ENCODE measurements at regions not wholly inside any gene's neighbourhood (a gene's known extent, or its start where the extent isn't known, plus 50 kb on each side); places are given as distances from the start of the nearest gene placed in this dataset.

DNA sequence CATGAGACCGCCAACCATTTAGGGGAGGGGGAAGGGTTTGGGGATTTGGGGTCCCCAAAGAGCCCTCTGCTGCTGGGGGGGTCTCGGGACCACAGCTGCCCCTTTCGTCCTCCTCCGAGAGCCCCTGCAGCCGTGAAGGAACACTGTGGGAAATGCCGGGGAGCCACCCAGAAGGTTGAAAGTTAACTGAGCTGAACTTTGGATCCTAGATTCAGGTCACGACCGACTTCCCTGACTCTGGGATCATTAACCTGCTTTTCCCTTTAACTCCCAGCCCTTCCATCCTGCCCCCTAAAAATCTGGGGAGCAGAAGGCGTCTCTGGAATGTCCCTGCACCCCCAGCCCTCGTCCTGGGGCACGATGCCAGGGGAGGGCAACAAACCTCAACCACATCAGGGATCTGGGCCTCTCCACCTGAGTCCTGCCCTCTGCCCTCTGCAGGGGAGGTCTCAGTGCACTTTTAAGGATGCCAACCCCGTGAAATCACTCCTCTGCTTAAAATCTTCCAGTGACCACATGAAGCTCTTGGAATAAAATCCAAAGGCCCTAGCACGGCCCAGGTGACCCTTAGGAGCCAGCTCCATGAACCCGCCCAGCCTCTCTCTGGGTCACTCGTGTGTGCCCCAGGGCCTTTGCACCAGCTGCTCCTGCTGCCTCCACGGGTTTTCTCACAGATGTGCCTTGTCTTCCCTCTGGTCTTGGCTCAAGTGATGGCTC, 95.0 kb downstream of the RFLNA start:
- H3K27me3 ChIP-seq (ENCODE audit: insufficient read depth, low read length), result no peaks in the 10 kb centered on the region
- H3K79me2 ChIP-seq (ENCODE audit: insufficient read depth, low read length), result no peaks in the 10 kb centered on the region
- H3K4me1 ChIP-seq (ENCODE audit: insufficient read depth, low read length, severe bottlenecking), result peaks cover 64% of the 10 kb centered on the region
- no peak for TF ChIP-seq CTCF (IDR thresholded peaks at IDR 0.05; ENCODE audit: low read length)
- no peaks in the 10 kb centered on the region for H3K9me2 ChIP-seq (ENCODE audit: low read depth, low read length)
- H3K9me3 ChIP-seq (ENCODE audit: low read length), result no peaks in the 10 kb centered on the region
- peaks cover 7% of the 10 kb centered on the region; the same call in 1 of the 2 replicates for H3F3A ChIP-seq (ENCODE audit: insufficient read depth, low read length)
- H3K4me2 ChIP-seq (ENCODE audit: low read length), result peak overlapping the region; percentile 74
- no peaks in the 10 kb centered on the region for H3K36me3 ChIP-seq (ENCODE audit: insufficient read depth, low read length)
- H2AFZ ChIP-seq (ENCODE audit: low read length), result no peak overlapping the region
- H3K9ac ChIP-seq (ENCODE audit: low read length), result peak overlapping the region; percentile 70; the same call in 1 of the 2 replicates
- H3K4me3 ChIP-seq (ENCODE audit: low read depth, low read length, poor library complexity, severe bottlenecking), result peak overlapping the region; percentile 66
- H3K27ac ChIP-seq (ENCODE audit: low read depth, low read length, poor library complexity, severe bottlenecking), result peak overlapping the region; percentile 97
- H4K20me1 ChIP-seq (ENCODE audit: insufficient read depth, low read length), result no peaks in the 10 kb centered on the region

DNA sequence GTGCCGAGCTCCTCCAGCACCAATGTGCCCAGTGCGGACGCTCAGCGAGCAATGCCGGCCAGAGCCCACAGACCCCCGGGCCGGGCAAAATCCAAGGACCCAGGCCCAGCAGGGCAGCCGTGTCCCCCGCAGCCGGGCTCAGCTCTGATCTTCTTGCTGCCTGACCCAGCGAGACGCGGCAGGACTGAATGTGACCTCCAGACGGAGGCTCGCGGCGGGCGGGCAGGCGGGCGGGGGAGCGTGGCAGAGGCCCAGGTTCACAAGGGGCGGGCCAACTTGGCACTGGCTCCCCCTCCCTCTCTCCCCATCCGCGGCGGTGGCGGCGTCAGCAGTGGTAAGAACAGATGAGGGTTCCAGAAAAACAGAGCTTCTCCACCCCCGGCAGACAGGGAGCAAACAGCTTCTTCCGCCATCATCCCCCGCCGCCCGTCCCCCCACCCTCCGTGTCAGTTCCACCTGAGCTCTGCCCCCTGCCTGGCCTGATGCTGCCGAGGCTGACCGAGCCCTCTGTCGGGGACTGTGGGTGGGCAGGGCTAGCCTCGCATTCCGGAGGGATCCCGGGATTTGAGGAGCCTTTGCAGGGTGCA, 94.3 kb downstream of the RFLNA start:
- Histone ChIP-seq H2AFZ (ENCODE audit: low read length) (no peak overlapping the region), H3K27ac (ENCODE audit: low read depth, low read length, poor library complexity, severe bottlenecking) (peak overlapping the region; percentile 97), H3K27me3 (ENCODE audit: insufficient read depth, low read length) (no peaks in the 10 kb centered on the region), H3K4me3 (ENCODE audit: low read depth, low read length, poor library complexity, severe bottlenecking) (peak overlapping the region; percentile 66), H3K9me3 (ENCODE audit: low read length) (no peaks in the 10 kb centered on the region), H3K4me1 (ENCODE audit: insufficient read depth, low read length, severe bottlenecking) (peaks cover 64% of the 10 kb centered on the region), H3K36me3 (ENCODE audit: insufficient read depth, low read length) (no peaks in the 10 kb centered on the region), H3K79me2 (ENCODE audit: insufficient read depth, low read length) (no peaks in the 10 kb centered on the region), H3K9ac (ENCODE audit: low read length) (peak overlapping the region; percentile 70), H4K20me1 (ENCODE audit: insufficient read depth, low read length) (no peaks in the 10 kb centered on the region), H3K4me2 (ENCODE audit: low read length) (peak overlapping the region; percentile 74), H3K9me2 (ENCODE audit: low read depth, low read length) (no peaks in the 10 kb centered on the region), H3F3A (ENCODE audit: insufficient read depth, low read length) (peaks cover 7% of the 10 kb centered on the region; the same call in 1 of the 2 replicates)
- TF ChIP-seq CTCF (IDR thresholded peaks at IDR 0.05; ENCODE audit: low read length), result no peak
- no peak for TF ChIP-seq EZH2 (IDR thresholded peaks at IDR 0.05; ENCODE audit: borderline replicate concordance, low read length)

- H3K9me2 ChIP-seq (ENCODE audit: low read depth, low read length), result no peaks in the 10 kb centered on the region
- peak overlapping the region; percentile 66 for H3K4me3 ChIP-seq (ENCODE audit: low read depth, low read length, poor library complexity, severe bottlenecking)
- no peak overlapping the region for H2AFZ ChIP-seq (ENCODE audit: low read length)
- H3K79me2 ChIP-seq (ENCODE audit: insufficient read depth, low read length), result no peaks in the 10 kb centered on the region
- TF ChIP-seq CTCF (IDR thresholded peaks at IDR 0.05; ENCODE audit: low read length) (no peak), EZH2 (IDR thresholded peaks at IDR 0.05; ENCODE audit: borderline replicate concordance, low read length) (no peak)
- H3K4me2 ChIP-seq (ENCODE audit: low read length), result peak overlapping the region; percentile 74
- H3K4me1 ChIP-seq (ENCODE audit: insufficient read depth, low read length, severe bottlenecking), result peaks cover 61% of the 10 kb centered on the region
- no peaks in the 10 kb centered on the region for H3K27me3 ChIP-seq (ENCODE audit: insufficient read depth, low read length)
- H4K20me1 ChIP-seq (ENCODE audit: insufficient read depth, low read length), result no peaks in the 10 kb centered on the region
- peak overlapping the region; percentile 97 for H3K27ac ChIP-seq (ENCODE audit: low read depth, low read length, poor library complexity, severe bottlenecking)
- H3K9me3 ChIP-seq (ENCODE audit: low read length), result no peaks in the 10 kb centered on the region
- H3K36me3 ChIP-seq (ENCODE audit: insufficient read depth, low read length), result no peaks in the 10 kb centered on the region
- peak overlapping the region; percentile 70 for H3K9ac ChIP-seq (ENCODE audit: low read length)
- peaks cover 7% of the 10 kb centered on the region; the same call in 1 of the 2 replicates for H3F3A ChIP-seq (ENCODE audit: insufficient read depth, low read length)
Observed at GRCh38 chr12:124388679-124389137, 93.8 kb downstream of the RFLNA start.
